CD4-positive, alpha-beta T cell treated with Interleukin-6 for 4 hours (primary cell): ENCODE measurements at regions not wholly inside any gene's neighbourhood (a gene's known extent, or its start where the extent isn't known, plus 50 kb on each side); places are given as distances from the start of the nearest gene placed in this dataset.
"Not testable (repeated sequence)": the region's sequence is repeated elsewhere in the genome, so short reads cannot be mapped to it uniquely, and the experiment has no call there.

Experiments
- DNase-seq: peaks from one replicate; pipeline ENCODE4 v3.0.0-alpha.2; 2020; ENCODE audit warnings: mixed read lengths

GRCh38 chr14:105700622-105701288 lies 174.4 kb downstream of the TMEM121 start:
- no peak for DNase-seq

DNA sequence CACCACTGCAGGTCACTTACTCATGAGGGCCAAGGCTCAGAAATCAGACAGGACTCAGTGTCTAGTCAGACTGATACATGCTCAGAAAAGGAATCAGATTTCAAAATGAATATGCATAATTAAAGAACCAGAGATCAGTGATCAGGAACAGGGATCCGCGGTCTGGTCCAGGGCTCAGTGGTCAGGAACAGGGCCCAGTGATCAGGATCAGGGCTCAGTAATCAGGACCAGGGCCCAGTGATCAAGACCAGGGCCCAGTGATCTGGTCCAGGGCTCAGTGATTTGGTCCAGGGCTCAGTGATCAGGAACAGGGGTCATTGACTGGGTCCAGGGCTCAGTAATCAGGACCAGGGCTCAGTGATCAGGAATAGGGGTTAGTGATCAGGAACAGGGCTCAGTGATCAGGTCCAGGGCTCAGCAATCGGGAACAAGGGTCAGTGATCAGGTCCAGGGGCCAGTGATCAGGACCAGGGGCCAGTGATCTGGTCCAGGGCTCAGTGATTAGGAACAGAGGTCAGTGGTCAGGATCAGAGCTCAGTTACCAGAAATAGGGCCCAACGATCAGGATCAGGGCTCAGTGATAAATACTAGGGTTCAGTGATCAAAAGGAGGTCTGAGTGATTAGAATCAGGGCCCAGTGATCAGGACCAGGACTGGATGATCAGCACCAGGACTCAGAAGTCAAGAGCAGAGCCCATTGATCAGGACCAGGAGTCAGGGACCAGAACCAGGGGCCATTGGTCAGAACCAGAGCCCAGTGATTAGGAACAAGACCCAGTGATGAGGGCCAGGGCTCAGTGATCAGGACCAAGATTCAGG lies 175.3 kb downstream of the TMEM121 start:
- no peak for DNase-seq

- DNase-seq, result no peak
Observed at GRCh38 chr14:105702275-105702817, 176.0 kb downstream of the TMEM121 start.

DNA sequence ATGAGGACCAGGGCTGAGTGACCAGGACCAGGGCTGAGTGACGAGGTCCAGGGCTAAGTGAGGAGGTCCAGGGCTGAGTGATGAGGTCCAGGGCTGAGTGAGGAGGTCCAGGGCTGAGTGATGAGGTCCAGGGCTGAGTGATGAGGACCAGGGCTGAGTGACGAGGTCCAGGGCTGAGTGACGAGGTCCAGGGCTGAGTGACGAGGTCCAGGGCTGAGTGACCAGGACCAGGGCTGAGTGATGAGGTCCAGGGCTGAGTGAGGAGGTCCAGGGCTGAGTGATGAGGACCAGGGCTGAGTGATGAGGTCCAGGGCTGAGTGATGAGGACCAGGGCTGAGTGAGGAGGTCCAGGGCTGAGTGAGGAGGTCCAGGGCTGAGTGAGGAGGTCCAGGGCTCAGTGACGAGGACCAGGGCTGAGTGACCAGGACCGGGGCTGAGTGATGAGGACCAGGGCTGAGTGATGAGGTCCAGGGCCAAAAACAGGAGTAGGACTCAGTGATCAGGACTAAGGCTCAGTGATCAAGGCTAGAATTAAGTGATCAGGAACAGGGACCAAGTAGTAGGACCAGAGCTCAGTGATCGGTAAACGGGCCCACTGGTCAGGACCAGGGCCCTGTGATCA lies 176.8 kb downstream of the TMEM121 start:
- not testable (repeated sequence) for DNase-seq

DNA sequence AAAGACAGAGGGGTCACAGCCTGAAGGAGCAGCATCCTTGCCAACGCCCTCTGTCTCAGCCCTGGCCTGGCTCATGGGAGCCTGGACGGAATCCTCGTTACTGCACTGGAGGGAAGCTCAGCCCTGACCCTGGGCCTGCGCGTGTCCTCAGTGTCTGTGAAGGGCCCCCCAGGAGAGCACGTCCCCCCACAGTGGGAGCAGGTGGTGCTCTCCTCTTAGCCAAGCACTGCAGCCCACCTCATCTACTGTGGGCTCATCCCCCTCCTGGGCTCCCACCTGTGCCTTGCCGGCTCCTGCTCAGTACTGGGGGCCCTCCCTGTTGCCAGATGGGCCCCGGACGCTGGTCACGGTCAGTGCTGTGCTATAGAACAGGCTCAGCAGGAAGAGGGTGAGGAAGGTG lies 177.7 kb downstream of the TMEM121 start:
- DNase-seq, result not testable (repeated sequence)

GRCh38 chr14:105704492-105704891 lies 178.1 kb downstream of the TMEM121 start:
- DNase-seq, result not testable (repeated sequence)

DNA sequence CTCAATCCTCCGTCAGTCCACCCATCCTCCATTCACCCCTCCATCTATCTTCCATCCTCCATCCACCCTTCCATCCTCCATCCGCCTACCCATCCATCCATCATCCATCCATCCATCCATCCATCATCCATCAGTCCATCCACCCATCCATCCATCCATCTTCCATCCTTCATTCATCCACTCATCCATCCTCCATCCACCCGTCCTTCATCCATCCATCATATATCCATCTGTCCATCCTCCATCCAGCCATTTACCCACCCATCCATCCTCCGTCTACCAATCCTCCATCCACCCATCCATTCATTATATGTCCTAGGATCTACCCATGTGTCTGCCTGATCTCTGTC lies 179.1 kb downstream of the TMEM121 start:
- not testable (repeated sequence) for DNase-seq

- not testable (repeated sequence) for DNase-seq
Observed at GRCh38 chr14:105705862-105706700, 179.7 kb downstream of the TMEM121 start.

DNA sequence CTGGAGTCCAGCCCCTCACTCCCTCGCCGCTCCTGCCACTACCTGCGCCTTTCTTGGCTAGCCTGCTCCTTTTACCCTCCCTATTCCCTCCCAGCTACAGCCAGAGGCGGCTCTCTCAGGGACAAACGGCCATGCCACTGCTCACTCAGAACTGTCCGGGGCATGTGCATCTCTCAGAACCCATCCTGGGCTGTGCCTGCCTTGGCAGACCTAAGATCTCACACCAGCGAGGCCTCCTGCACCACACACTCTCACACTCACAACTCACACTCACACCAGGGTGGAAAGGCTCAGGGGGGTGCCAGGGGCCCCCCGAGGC lies 180.3 kb downstream of the TMEM121 start:
- DNase-seq, result not testable (repeated sequence)

GRCh38 chr14:105707099-105707498 lies 180.7 kb downstream of the TMEM121 start:
- not testable (repeated sequence) for DNase-seq

DNA sequence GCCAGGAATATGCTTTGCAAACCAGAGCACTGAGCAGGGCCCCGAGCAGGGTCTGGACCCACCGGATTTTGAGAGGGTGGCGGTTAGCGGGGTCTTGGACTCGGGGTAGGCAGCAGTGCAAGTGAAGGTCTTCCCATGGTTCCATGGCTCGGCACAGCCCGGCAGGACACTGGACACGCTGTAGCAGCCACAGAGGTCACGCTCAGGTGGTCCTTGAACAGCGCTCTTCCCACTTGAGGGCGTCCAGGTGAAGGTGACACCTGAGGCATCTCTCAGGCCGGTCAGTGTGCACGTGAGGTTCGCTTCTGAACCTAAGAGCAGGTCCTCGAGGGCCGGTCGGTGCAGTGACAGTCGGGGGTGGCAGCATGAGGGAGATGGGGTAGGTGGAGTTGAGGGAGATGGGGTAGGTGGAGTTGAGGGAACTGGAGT lies 181.4 kb downstream of the TMEM121 start:
- DNase-seq, result not testable (repeated sequence)

DNA sequence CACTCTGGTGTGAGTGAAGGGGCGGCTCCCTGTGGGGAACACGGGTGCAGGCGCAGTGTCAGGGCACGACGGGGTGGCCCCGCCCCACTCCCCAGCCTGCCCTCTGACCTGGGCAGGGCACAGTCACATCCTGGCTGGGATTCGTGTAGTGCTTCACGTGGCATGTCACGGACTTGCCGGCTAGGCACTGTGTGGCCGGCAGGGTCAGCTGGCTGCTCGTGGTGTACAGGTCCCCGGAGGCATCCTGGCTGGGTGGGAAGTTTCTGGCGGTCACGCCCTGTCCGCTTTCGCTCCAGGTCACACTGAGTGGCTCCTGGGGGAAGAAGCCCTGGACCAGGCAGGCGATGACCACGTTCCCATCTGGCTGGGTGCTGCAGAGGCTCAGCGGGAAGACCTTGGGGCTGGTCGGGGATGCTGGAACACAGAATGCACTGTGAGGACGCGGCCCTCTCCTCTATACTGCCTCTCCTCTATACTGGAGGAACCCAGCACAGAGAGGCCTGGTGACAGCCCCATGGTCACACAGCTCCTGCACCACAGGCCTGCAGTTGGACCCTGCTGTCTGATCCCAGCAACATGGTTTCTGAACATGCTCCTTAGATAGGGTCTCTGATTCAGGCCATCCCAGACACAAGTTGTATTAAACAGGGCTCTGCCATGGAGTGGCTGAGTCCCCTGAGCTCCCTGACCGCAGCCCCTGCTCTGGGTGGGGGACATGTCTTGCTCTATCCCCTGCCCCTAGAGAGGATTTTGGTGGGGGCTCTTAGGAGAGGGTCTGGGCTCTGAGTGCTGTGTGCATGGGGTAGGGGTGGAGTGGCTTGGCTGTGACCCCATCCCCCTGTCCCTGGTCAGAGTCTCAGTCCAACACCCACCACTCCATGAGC lies 182.1 kb downstream of the TMEM121 start:
- DNase-seq, result not testable (repeated sequence)

GRCh38 chr14:105709281-105710118 lies 183.1 kb downstream of the TMEM121 start:
- DNase-seq, result no peak

DNA sequence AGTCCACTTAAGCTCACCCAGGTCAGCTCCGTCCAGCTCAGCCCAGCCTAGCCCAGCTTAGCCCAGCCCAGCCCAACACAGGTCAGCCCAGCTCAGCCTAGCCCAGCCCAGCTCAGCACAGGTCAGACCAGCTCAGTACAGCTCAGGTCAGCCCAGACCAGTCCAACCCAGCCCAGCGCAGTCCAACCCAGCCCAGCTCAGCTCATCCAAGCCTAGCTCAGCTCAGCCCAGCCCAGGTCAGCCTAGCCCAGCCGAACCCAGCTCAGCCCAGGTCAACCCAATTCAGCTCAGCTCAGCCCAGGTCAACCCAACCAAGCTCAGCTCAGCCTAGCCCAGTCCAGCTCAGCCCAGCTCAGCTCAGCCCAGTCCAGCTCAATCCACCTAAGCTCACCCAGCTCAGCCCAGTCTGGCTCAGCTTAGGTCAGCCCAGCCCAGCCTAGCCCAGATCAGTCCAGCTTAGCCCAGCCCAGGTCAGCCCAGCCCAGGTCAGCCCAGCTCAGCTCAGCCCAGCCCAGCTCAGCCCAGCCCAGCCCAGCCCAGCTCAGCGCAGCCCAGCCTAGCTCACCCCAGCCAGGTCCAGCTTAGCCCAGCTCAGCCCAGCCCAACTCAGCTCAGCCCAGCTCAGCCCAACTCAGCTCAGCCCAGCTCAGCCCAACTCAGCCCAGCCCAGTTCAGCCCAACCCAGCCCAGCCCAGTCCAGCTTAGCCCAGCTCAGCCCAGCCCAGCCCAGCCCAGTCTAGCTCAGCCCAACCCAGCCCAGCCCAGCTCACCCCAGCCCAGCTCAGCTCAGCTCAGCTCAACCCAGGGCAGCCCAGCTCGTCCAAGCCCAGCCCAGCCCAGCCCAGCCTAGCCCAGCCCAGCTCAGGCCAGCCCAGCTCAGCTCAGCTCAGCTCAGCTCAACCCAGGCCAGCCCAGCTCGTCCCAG lies 184.0 kb downstream of the TMEM121 start:
- no peak for DNase-seq

DNA sequence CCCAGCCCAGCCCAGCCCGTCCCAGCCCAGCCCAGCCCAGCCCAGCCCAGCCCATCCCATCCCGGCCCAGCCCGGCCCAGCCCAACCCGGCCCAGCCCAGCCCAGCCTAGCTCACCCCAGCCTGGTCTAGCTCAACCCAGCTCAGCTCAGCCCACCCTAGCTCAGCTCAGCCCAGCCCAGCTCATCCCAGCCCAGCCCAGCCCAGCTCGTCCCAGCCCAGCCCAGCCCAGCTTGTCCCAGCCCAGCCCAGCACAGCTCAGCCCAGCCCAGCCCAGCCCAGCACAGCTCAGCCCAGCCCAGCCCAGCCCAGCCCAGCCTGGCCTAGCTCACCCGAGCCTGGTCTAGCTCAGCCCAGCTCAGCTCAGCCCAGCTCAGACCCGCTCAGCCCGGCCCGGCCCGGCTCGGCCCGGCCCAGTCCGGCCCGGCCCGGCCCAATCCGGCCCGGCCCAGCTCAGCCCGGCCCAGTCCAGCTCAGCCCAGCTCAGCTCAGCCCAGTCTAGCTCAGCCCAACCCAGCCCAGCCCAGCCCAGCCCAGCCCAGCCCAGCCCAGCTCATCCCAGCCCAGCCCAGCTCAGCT lies 184.7 kb downstream of the TMEM121 start:
- DNase-seq, result no peak

DNA sequence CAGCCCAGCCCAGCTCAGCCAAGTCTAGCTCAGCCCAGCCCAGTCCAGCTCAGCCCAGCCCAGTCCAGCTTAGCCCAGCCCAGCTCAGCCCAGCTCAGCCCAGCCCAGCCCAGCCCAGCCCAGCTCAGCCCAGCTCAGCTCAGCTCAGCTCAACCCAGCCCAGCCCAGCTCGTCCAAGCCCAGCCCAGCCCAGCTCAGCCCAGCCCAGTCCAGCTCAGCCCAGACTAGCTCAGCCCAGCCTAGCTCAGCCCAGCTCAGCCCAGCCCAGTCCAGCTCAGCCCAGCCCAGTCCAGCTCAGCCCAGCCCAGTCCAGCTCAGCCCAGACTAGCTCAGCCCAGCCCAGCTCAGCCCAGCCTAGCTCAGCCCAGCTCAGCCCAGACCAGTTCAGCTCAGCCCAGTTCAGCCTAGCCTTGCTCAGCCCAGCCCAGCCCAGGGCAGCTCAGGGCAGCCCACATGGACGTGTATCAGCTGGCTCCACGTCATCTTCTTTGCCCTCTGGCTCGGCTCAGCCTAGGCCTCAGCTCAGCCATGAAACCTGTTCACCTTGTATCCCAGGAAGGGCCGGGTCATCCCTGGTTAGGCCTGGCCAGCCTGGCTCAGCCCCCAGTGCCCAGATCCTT lies 185.6 kb downstream of the TMEM121 start:
- no peak for DNase-seq

- DNase-seq, result not testable (repeated sequence)
Observed at GRCh38 chr14:105712670-105713069, 186.3 kb downstream of the TMEM121 start.

- DNase-seq, result not testable (repeated sequence)
Observed at GRCh38 chr14:105713160-105713559, 186.8 kb downstream of the TMEM121 start.

GRCh38 chr14:105713836-105714235 lies 187.5 kb downstream of the TMEM121 start:
- not testable (repeated sequence) for DNase-seq
